KMS-11 (cell line): ENCODE measurements at regions not wholly inside any gene's neighbourhood (a gene's known extent, or its start where the extent isn't known, plus 50 kb on each side); places are given as distances from the start of the nearest gene placed in this dataset.

Experiments
- H2AFZ ChIP-seq: fragments of 200-600 bp; sonication (generic); 2 replicates; pipeline ENCODE4 v1.6.1; 2016; ENCODE audit warnings: antibody characterized with exemption, mixed run types, low read depth
- H3K27ac ChIP-seq: fragments of 200-600 bp; sonication (generic); 2 replicates; pipeline ENCODE4 v1.6.1; 2016; ENCODE audit warnings: mild to moderate bottlenecking, mixed run types
- H3K27me3 ChIP-seq: fragments of 200-600 bp; sonication (generic); 2 replicates; pipeline ENCODE4 v1.6.1; 2017; ENCODE audit warnings: mild to moderate bottlenecking, low read depth, mixed run types, moderate library complexity; ENCODE audit not compliant: insufficient read depth
- H3K36me3 ChIP-seq: fragments of 200-600 bp; sonication (generic); 2 replicates; pipeline ENCODE4 v1.6.1; 2017; ENCODE audit warnings: mild to moderate bottlenecking, mixed run types; ENCODE audit not compliant: insufficient read depth
- H3K4me1 ChIP-seq: fragments of 200-600 bp; sonication (generic); 2 replicates; pipeline ENCODE4 v1.6.1; 2016; ENCODE audit warnings: mild to moderate bottlenecking, low read depth, mixed run types; ENCODE audit not compliant: poor library complexity, severe bottlenecking
- H3K4me2 ChIP-seq: fragments of 200-600 bp; sonication (generic); 2 replicates; pipeline ENCODE4 v1.7.0; 2016; ENCODE audit warnings: mild to moderate bottlenecking, mixed run types
- H3K4me3 ChIP-seq: fragments of 200-600 bp; sonication (generic); IDR thresholded peaks from 2 replicates; pipeline ENCODE4 v1.6.1; 2017; ENCODE audit warnings: low read depth, low read length, mixed read lengths; ENCODE audit not compliant: insufficient read depth
- H3K79me2 ChIP-seq: fragments of 200-600 bp; sonication (generic); 2 replicates; pipeline ENCODE4 v1.6.1; 2016; ENCODE audit warnings: low read depth, mixed run types; ENCODE audit not compliant: insufficient read depth
- H3K9ac ChIP-seq: fragments of 200-600 bp; sonication (generic); 2 replicates; pipeline ENCODE4 v1.6.1; 2016; ENCODE audit warnings: mild to moderate bottlenecking, mixed run types
- H4K20me1 ChIP-seq: fragments of 200-600 bp; sonication (generic); 2 replicates; pipeline ENCODE4 v1.6.1; 2016; ENCODE audit warnings: mild to moderate bottlenecking, mixed run types; ENCODE audit not compliant: insufficient read depth
- CTCF ChIP-seq: fragments of 200-600 bp; sonication (generic); conservative IDR thresholded peaks from 2 replicates; pipeline ENCODE4 v1.6.1; 2017; ENCODE audit warnings: low read depth, mild to moderate bottlenecking, antibody characterized with exemption, low read length, moderate library complexity, mixed read lengths

GRCh38 chr4:28232951-28233350 lies 1372.3 kb downstream of the STIM2 start:
- Histone ChIP-seq H3K36me3 (no peaks in the 10 kb centered on the region), H3K4me3 (no peak overlapping the region), H3K9ac (no peak overlapping the region), H3K79me2 (no peaks in the 10 kb centered on the region), H4K20me1 (no peaks in the 10 kb centered on the region), H3K27ac (no peak overlapping the region), H2AFZ (no peak overlapping the region), H3K4me2 (no peak overlapping the region), H3K27me3 (no peaks in the 10 kb centered on the region), H3K4me1 (no peaks in the 10 kb centered on the region)
- TF ChIP-seq CTCF: no peak

DNA sequence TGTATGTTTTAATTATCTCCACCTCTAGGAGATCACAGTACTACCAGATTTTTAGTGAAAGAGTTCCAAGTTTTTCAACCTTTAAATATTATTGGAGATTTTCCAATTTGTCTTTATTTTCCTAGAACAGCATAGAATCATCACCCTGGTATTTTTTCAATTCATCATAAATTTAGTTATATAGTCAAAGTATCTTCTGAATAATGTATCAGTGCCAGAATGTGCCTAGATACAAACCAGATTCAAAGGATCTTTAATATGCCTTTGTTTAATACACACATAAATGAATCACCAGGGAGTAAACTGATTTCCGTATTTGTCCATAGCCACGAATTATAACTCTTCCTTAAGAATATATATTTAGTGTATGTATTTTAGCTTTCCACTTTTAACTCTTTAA lies 1373.1 kb downstream of the STIM2 start:
- Histone ChIP-seq H3K9ac (no peak overlapping the region), H3K79me2 (no peaks in the 10 kb centered on the region), H4K20me1 (no peaks in the 10 kb centered on the region), H3K4me1 (no peaks in the 10 kb centered on the region), H3K27ac (no peak overlapping the region), H3K4me3 (no peak overlapping the region), H3K4me2 (no peak overlapping the region), H3K36me3 (no peaks in the 10 kb centered on the region), H2AFZ (no peak overlapping the region), H3K27me3 (no peaks in the 10 kb centered on the region)
- TF ChIP-seq CTCF: no peak

GRCh38 chr4:28238876-28239275 lies 1378.2 kb downstream of the STIM2 start:
- Histone ChIP-seq H3K27me3 (no peaks in the 10 kb centered on the region), H4K20me1 (no peaks in the 10 kb centered on the region), H3K9ac (no peak overlapping the region), H3K4me1 (no peaks in the 10 kb centered on the region), H3K4me2 (no peak overlapping the region), H3K27ac (no peak overlapping the region), H3K36me3 (no peaks in the 10 kb centered on the region), H3K4me3 (no peak overlapping the region), H3K79me2 (no peaks in the 10 kb centered on the region), H2AFZ (no peak overlapping the region)
- TF ChIP-seq CTCF: no peak

DNA sequence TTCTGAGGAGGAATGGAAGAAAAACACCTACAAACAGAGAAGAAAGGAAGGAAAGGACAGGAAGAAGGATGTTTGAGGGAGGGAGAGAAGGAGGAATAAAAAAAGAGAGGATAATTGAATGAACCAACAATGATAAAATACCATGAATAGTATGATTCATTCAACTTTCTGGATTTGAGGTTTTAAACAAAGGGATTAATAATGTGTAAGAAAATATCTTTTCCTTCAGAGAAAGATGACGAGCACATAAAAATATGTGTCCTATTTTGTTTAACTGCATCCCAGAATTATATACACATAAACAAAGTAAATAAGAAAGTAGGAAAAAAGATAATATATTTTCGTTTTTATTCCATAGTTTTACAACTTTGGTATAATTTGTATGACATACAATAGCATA lies 1380.4 kb downstream of the STIM2 start:
- Histone ChIP-seq H3K36me3 (no peaks in the 10 kb centered on the region), H4K20me1 (no peaks in the 10 kb centered on the region), H3K79me2 (no peaks in the 10 kb centered on the region), H3K4me2 (no peak overlapping the region), H3K27ac (no peak overlapping the region), H2AFZ (no peak overlapping the region), H3K9ac (no peak overlapping the region), H3K4me1 (no peaks in the 10 kb centered on the region), H3K27me3 (no peaks in the 10 kb centered on the region), H3K4me3 (no peak overlapping the region)
- TF ChIP-seq CTCF: no peak

DNA sequence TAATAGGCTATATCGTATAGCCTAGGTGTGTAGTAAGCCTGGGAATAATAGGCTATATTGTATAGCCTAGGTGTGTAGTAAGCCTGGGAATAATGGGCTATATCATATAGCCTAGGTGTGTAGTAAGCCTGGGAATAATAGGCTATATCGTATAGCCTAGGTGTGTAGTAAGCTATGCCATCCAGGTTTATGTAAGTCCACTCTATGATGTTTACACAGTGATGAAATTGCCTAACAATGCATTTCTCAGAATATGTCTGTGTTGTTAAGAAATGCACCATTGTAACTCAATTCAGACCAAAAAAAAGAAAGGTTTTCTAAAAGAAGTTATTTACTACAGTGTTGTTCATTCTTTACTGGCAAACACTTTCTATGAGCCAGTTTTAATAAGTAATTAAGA lies 1387.2 kb downstream of the STIM2 start:
- Histone ChIP-seq H4K20me1 (no peaks in the 10 kb centered on the region), H3K4me3 (no peak overlapping the region), H3K4me1 (no peaks in the 10 kb centered on the region), H3K27ac (no peak overlapping the region), H3K79me2 (no peaks in the 10 kb centered on the region), H3K9ac (no peak overlapping the region), H3K36me3 (no peaks in the 10 kb centered on the region), H3K27me3 (no peaks in the 10 kb centered on the region), H3K4me2 (no peak overlapping the region), H2AFZ (no peak overlapping the region)
- no peak for TF ChIP-seq CTCF
